ENCODE measurements at regions not wholly inside any gene's neighbourhood (a gene's known extent, or its start where the extent isn't known, plus 50 kb on each side); places are given as distances from the start of the nearest gene placed in this dataset.
"Not testable (repeated sequence)": the region's sequence is repeated elsewhere in the genome, so short reads cannot be mapped to it uniquely, and the experiment has no call there.

DNA sequence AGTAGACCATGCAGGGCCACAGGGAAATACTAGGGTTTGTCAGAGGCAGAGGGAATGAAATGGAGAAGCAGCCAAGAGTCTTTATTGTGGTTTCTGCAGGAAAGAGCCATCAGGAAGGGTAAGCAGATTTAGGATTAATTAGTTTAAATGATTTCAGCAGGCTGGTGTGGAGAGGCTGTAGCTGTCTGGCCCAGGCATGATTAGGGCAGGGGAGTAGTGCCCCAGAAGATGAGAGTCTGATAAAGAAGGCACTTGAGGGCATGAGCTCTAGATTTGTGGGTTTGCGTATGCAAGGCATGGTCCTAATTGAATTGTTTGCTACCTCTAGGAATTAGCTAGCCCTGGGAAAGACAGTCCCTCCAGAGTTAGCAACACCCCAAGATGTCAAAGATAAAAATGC is 484.6 kb upstream of the PLXNA2 start:
- DNase-seq (ENCODE audit: low spot score): no peak

GRCh38 chr1:208731981-208732821 is 488.0 kb upstream of the PLXNA2 start:
- no peak for DNase-seq (ENCODE audit: low spot score)

- DNase-seq (ENCODE audit: low spot score): no peak
Observed at GRCh38 chr1:208737161-208737560, 493.0 kb upstream of the PLXNA2 start.

DNA sequence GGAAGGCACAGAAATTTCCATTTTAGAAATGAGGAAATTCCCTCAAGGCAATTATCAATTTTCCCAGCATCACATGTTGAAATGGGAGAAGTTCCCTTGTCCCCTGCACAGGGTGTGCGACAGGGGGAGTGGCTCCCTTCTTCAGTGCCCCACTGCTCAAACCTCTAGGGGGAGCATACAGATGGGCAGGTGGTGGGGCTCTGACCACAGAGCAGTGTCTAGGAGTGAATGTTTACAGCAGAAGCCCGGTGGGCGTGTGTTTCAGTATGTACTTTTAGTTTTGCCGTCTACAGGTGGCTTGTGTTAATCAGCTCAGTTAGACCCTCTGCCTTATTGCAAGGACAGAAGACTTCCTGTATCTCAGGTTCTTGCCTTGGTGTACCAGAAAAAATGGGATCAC is 493.7 kb upstream of the PLXNA2 start:
- DNase-seq (ENCODE audit: low spot score): no peak

DNA sequence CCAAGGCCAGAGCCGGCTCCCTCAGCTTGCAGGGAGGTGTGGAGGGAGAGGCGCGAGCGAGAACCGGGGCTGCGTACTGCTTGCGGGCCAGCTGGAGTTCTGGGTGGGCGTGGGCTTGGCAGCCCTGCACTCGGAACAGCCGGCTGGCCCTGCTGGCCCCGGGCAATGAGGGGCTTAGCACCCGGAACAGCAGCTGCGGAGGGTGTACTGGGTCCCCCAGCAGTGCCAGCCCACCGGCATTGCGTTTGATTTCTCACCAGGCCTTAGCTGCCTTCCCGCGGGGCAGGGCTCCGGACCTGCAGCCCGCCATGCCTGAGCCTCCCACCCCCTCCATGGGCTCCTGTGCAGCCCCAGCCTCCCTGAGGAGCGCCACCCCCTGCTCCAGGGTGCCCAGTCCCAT is 495.5 kb upstream of the PLXNA2 start:
- DNase-seq (ENCODE audit: low spot score): not testable (repeated sequence)

- no peak for DNase-seq (ENCODE audit: low spot score)
Observed at GRCh38 chr1:208741296-208741695, 497.1 kb upstream of the PLXNA2 start.

GRCh38 chr1:208743361-208743760 is 499.2 kb upstream of the PLXNA2 start:
- DNase-seq (ENCODE audit: low spot score): no peak

DNA sequence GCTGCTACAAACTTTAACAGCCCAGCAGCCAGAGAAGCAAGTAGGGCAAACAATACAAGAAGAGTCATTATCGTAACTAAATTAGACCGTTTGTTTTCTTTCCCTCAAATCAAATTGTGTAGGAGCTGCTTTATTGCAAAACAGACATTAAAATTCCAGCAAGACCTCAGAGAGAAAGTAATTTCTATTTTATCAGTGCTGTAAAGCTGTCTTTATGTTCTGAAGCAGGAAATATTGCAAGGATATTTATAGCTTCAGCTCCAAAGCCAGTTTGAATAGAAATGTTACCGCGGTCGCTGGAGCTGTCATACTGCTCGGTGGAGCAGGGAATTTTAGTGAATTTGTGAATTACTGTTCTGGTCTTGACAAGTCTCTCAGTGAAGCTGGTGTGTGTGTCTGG is 503.8 kb upstream of the PLXNA2 start:
- DNase-seq (ENCODE audit: low spot score): no peak

DNA sequence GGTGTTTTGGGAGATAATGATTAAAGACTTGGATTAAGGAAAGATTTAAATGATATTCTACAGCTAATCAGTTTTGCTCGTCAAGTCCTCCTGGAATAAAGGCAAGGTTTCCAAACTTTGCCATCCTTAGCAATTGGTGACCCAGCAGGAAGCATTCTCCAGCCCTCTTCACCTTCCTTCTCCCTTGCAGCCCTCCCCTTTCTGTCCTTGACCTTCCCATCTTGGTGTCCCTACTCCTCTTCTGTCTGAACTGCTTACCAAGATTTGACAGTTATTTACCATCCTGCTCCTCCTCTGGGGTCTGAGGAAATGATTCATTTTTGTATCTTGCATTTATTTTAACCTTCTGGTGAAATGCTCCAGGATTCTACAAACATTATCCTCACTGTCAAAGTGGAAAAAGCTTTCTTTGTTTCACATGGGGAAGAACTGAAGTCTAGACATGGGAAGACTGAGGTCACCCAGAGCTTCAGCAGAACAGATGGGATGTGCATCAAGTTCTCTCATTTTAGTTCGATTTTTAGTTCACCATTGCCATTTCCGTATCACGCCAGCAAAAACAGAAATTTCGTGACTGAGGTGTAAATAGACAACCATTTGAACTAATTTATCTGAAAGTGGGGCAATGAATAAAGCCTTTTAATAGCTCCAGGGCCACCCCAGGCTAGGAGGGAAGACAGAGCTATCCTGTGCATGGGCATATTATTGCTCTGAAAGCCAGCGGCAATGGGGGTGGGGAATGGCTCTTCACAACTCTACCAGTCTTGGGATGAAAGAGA is 504.4 kb upstream of the PLXNA2 start:
- no peak for DNase-seq (ENCODE audit: low spot score)

DNA sequence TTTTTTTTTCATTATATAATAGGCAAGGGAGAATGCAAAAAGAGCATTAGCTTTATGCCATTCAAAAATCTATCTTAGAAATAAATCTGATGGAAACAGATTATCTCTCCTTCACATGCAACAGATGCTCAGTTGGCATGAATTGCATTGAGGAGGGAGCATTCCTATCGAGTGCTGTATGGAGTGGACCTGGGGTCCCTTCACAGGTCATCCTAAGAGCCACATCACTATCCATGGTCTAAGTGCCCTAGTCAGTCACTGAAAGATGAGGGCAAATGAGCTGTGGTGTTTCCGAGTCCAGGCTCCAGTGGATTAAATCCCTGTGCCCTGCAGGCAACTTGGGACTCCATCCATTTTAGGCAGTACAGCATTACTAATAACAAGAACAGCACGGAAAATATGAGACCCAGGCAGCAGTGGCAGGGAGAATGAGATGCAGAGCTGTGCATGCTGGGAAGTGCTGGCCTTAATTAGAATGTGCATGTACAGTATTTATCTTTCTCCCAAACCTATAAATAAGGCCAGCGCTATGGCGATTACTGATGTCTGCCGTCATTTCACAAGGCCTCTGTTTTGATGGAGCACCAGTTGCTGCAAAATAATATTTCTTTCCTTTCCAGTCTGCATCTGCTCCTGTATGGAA is 512.3 kb upstream of the PLXNA2 start:
- no peak for DNase-seq (ENCODE audit: low spot score)

- no peak for DNase-seq (ENCODE audit: low spot score)
Observed at GRCh38 chr1:208757846-208758245, 513.7 kb upstream of the PLXNA2 start.

DNA sequence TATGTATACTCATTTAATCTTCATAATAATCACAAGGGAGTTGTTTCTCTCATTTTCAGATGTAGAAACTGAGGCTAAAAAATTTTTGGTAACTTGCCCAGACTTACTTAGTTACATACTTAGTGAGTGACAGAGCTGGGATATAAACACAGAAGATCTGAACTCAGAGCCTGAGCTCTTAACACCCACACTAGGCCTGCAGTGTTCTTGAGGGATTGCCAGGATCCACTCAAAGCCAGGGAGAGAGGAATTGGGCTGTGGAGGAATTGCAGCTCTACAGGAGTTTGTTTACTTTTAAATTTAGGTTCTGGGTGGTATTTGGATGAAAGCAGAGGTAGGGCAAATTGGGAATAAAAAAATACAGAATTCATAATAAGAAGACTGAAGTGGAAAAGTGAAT is 515.1 kb upstream of the PLXNA2 start:
- DNase-seq (ENCODE audit: low spot score): no peak

DNA sequence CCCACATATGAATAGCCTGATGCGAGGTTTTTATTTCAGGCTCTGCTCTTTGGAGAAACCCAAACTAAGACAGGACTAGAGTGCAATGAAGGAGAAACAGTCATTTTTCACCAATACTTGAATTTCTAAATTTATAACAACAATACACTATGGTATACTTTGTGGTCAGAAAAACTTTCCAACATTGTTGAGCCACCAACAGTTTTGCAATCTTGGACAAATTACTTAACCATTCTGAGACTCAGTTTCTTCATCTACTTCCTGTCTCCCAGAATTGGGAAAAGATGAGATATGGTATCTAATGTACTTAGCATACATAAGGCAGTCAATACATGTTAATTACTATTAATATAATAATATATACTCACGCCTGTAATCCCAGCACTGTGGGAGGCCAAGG is 519.8 kb upstream of the PLXNA2 start:
- DNase-seq (ENCODE audit: low spot score): no peak

GRCh38 chr1:208766832-208767231 is 522.6 kb upstream of the PLXNA2 start:
- no peak for DNase-seq (ENCODE audit: low spot score)

DNA sequence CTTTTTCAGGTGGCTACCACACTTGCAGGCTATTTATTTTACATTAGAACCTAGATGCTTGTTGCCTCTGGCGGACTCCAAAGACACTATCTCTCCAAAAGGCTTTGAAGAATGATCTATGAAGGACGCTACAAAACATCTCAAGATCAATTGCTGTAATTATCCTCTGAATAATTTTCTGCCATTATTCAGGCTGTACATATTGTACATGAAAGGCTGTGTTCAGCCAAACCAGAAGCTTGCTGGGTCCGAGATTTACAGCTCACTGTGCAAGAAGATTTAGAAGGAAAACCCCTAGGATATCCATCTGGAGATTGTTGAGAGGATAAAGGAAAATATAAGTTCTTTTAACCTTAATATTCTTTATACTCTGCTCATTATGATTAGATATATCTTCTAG is 523.6 kb upstream of the PLXNA2 start:
- DNase-seq (ENCODE audit: low spot score): no peak

DNA sequence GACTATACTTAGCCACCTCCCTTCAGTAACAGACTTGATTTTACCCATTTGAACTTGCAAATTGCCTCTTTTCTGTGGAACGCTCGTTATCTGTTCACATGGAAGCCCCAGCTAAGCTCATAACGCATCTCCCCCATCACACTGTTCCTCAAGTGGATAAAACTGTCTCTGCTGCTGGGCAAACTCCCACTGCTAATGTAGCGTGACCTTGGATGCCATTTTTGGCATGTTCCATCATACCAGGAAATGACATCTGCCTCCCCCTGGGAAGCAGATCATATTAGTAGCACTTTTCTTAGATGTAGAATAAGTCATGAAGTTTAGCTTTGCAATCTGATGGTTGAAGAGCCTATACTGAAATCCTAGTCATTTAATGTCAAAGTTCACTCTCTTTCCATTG is 528.7 kb upstream of the PLXNA2 start:
- no peak for DNase-seq (ENCODE audit: low spot score)

DNA sequence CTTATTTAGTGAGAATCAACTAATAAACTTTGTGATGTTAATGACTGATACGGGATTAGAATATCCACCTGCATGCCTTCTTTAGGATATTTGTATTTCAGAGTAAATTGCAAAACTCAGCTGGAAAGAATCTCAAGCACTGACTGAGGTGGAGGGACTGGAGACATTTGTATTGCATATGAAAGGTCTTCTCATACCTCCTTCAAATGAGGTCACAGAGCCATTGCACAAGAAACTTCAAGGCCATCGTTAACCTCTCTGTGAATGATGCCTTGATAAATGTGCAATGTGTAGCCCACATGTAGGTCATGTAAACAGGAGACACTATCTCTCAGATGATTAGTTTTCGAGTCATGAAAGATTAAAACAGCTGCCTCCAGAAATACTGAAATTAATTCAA is 531.7 kb upstream of the PLXNA2 start:
- DNase-seq (ENCODE audit: low spot score): no peak

DNA sequence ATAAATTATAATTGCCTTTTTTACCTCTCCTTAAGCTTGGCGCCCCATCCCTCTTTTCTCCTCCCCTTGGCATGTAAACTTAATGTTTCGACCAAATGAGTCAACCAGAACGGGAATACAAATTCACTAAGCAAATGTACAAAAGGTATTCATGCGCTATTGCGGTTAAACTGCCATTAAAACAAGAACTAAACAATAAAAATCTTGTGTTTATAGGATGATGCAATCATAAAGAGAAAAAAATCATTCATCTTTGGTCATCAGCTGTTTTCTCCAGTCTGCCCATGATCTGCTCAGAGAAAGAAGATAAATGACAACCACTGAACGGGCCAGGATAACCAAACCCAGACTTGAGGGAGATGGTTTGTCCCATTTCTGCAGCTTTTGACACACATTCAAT is 534.2 kb upstream of the PLXNA2 start:
- no peak for DNase-seq (ENCODE audit: low spot score)

- no peak for DNase-seq (ENCODE audit: low spot score)
Observed at GRCh38 chr1:208781391-208782045, 537.3 kb upstream of the PLXNA2 start.

DNA sequence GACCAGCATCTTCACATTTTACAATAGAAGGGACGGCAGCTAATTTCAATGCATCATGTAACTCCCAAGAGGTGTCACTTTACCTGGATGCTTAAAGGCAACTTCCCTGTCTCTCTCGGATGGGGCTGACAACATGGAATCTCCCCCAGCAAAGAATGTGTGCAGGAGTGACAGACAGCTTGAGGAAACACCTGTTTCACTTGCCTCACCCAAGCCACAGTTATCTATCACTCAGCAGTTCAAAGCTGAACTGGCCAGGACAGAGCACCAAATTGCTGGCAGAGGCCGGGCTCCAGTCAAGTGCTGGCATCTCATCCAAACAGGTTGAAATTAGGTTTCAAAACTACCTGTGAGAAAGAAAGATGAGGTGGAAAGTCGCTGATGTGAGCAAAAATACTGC is 538.0 kb upstream of the PLXNA2 start:
- no peak for DNase-seq (ENCODE audit: low spot score)

GRCh38 chr1:208785629-208786028 is 541.4 kb upstream of the PLXNA2 start:
- no peak for DNase-seq (ENCODE audit: low spot score)

DNA sequence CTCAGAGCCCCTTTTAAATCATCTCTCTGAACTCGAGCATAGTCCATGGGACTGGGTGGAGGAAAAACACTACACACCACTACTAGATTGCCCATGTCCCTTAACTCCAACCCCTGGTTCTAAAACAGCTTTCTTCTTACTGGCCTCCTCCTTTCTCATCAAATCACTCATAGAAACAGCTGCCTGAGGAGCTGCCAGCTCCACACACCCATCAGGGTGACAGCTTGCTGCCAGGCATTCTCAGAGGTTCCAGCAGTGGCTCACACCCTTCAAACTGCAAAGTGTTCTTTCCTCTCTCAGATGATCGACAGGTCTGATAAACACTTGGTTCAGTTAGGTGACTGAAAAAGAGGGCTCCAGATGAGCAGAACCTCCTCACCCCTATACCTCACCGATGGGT is 543.0 kb upstream of the PLXNA2 start:
- DNase-seq (ENCODE audit: low spot score): no peak

All from COLO829 (cell line).